ENCODE measurements at regions not wholly inside any gene's neighbourhood (a gene's known extent, or its start where the extent isn't known, plus 50 kb on each side); places are given as distances from the start of the nearest gene placed in this dataset.

DNA sequence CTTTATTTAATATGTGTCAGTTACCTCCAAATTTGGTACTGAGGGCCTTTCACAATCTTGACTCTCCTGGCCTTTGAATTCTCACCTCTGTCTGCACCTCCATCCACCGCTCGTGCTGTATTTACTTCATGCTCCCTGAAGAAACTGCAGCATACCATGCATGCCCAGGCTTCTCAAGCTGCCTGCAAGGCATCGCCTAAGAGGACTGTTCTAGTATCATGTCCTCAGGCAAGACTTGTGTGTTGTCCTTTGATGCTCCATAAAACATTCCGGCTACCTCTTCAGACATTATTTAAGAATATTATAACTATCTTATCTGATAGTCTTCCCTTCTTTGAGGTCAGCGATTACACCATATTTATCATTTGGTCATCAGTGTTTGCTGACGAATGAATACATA lies 682.5 kb downstream of the NR2F2 start:
- no peak for TF ChIP-seq TEAD4 (IDR thresholded peaks at IDR 0.05)
- no peak for TF ChIP-seq CEBPB (IDR thresholded peaks at IDR 0.05)
- no peak for TF ChIP-seq EP300 (IDR thresholded peaks at IDR 0.05; ENCODE audit: borderline replicate concordance)
- TF ChIP-seq, protein P1, sequence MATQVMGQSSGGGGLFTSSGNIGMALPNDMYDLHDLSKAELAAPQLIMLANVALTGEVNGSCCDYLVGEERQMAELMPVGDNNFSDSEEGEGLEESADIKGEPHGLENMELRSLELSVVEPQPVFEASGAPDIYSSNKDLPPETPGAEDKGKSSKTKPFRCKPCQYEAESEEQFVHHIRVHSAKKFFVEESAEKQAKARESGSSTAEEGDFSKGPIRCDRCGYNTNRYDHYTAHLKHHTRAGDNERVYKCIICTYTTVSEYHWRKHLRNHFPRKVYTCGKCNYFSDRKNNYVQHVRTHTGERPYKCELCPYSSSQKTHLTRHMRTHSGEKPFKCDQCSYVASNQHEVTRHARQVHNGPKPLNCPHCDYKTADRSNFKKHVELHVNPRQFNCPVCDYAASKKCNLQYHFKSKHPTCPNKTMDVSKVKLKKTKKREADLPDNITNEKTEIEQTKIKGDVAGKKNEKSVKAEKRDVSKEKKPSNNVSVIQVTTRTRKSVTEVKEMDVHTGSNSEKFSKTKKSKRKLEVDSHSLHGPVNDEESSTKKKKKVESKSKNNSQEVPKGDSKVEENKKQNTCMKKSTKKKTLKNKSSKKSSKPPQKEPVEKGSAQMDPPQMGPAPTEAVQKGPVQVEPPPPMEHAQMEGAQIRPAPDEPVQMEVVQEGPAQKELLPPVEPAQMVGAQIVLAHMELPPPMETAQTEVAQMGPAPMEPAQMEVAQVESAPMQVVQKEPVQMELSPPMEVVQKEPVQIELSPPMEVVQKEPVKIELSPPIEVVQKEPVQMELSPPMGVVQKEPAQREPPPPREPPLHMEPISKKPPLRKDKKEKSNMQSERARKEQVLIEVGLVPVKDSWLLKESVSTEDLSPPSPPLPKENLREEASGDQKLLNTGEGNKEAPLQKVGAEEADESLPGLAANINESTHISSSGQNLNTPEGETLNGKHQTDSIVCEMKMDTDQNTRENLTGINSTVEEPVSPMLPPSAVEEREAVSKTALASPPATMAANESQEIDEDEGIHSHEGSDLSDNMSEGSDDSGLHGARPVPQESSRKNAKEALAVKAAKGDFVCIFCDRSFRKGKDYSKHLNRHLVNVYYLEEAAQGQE (IDR thresholded peaks at IDR 0.05; ENCODE audit: low read depth), result no peak
- TF ChIP-seq TAF1 (IDR thresholded peaks at IDR 0.05; ENCODE audit: low read depth), result no peak
- no peak for TF ChIP-seq TCF12 (IDR thresholded peaks at IDR 0.05; ENCODE audit: low read depth)
- TF ChIP-seq, protein P2, sequence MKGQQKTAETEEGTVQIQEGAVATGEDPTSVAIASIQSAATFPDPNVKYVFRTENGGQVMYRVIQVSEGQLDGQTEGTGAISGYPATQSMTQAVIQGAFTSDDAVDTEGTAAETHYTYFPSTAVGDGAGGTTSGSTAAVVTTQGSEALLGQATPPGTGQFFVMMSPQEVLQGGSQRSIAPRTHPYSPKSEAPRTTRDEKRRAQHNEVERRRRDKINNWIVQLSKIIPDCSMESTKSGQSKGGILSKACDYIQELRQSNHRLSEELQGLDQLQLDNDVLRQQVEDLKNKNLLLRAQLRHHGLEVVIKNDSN (IDR thresholded peaks at IDR 0.05), result no peak
- TF ChIP-seq EGR1 (IDR thresholded peaks at IDR 0.05), result no peak
- no peak for TF ChIP-seq CREB1 (IDR thresholded peaks at IDR 0.05; ENCODE audit: low read depth)
